Gastroesophageal sphincter (tissue), 4 donors: ENCODE measurements at regions not wholly inside any gene's neighbourhood (a gene's known extent, or its start where the extent isn't known, plus 50 kb on each side); places are given as distances from the start of the nearest gene placed in this dataset.

ENCODE experiments used
- ATAC-seq: fragments of 150-250 bp; one replicate; pipeline ENCODE4 v1.9.1; 2016; ENCODE audit warnings: mild to moderate bottlenecking, moderate library complexity
- H3K27ac ChIP-seq, 4 donors: fragments of 200-600 bp; sonication (generic) in 3 of 4; 1 replicate in 3 of 4; 2 replicates in 1 of 4; pipeline ENCODE4 v1.5.1; 2016 to 2019
- H3K27me3 ChIP-seq: fragments of 200-600 bp; sonication (generic); one replicate; pipeline ENCODE4 v1.5.1; 2019
- H3K36me3 ChIP-seq, 2 donors: fragments of 200-600 bp; sonication (generic); one replicate each; pipeline ENCODE4 v1.5.1; 2019; ENCODE audit warnings: control low read depth in 1 of 2
- H3K4me1 ChIP-seq, 3 donors: fragments of 200-600 bp; sonication (generic); 1 replicate in 2 of 3; 2 replicates in 1 of 3; pipeline ENCODE4 v1.5.1; 2016 to 2019; ENCODE audit warnings: control low read depth in 2 of 3
- H3K4me3 ChIP-seq, 2 donors: fragments of 200-600 bp; sonication (generic); one replicate each; pipeline ENCODE4 v1.5.1; 2019; ENCODE audit warnings: mild to moderate bottlenecking in 1 of 2, moderate library complexity in 1 of 2
- H3K9me3 ChIP-seq, 3 donors: fragments of 200-600 bp; sonication (generic); one replicate each; pipeline ENCODE4 v1.5.1; 2017 to 2019; ENCODE audit warnings: control low read depth in 2 of 3
- EP300 ChIP-seq: sonication (generic); formaldehyde crosslinking; IDR thresholded peaks from one replicate; pipeline ENCODE4 v1.6.1; 2017; ENCODE audit warnings: antibody characterized with exemption, mild to moderate bottlenecking
- POLR2A ChIP-seq, 2 donors: fragments of 450-650 bp; IDR thresholded peaks; one replicate each; pipeline ENCODE4 v1.6.1; 2017; ENCODE audit warnings: antibody characterized with exemption in 2 of 2, mild to moderate bottlenecking in 2 of 2, moderate library complexity in 1 of 2
- POLR2AphosphoS5 ChIP-seq: sonication (generic); formaldehyde crosslinking; IDR thresholded peaks from one replicate; pipeline ENCODE4 v1.6.1; 2017; ENCODE audit warnings: antibody characterized with exemption
- WGBS, 2 donors: methylation state at CpG; one replicate each; pipeline ENCODE4 v1.1.5; 2018; ENCODE audit warnings: low coverage in 1 of 2; 5-methylcytosine and 5-hydroxymethylcytosine counted together
- TF ChIP-seq, protein P1 (sequence below), 4 experiments: fragments of 200-600 bp in 2 of 4; fragments of 450-650 bp in 2 of 4; sonication (generic) in 1 of 4; IDR thresholded peaks; one replicate each; pipeline ENCODE4 v1.5.1; 2017 to 2019; ENCODE audit warnings: antibody characterized with exemption in 4 of 4, mild to moderate bottlenecking in 2 of 4, moderate library complexity in 2 of 4

- Histone ChIP-seq H3K27me3 (no peaks in the 10 kb centered on the region), H3K27ac (no peak overlapping the region), H3K36me3 (no peaks in the 10 kb centered on the region), H3K4me3 (no peak overlapping the region), H3K9me3 (peaks cover 0 to 19% (median 0%) of the 10 kb centered on the region in 3 donors), H3K4me1 (no peaks in the 10 kb centered on the region)
- no peak for ATAC-seq
- WGBS, 2 donors: 82 to 87% methylated on average over 3 of the region's 3 CpGs
- TF ChIP-seq, protein P1, sequence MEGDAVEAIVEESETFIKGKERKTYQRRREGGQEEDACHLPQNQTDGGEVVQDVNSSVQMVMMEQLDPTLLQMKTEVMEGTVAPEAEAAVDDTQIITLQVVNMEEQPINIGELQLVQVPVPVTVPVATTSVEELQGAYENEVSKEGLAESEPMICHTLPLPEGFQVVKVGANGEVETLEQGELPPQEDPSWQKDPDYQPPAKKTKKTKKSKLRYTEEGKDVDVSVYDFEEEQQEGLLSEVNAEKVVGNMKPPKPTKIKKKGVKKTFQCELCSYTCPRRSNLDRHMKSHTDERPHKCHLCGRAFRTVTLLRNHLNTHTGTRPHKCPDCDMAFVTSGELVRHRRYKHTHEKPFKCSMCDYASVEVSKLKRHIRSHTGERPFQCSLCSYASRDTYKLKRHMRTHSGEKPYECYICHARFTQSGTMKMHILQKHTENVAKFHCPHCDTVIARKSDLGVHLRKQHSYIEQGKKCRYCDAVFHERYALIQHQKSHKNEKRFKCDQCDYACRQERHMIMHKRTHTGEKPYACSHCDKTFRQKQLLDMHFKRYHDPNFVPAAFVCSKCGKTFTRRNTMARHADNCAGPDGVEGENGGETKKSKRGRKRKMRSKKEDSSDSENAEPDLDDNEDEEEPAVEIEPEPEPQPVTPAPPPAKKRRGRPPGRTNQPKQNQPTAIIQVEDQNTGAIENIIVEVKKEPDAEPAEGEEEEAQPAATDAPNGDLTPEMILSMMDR (IDR thresholded peaks at IDR 0.05): no peak
- TF ChIP-seq POLR2AphosphoS5 (no peak), POLR2A (IDR thresholded peaks at IDR 0.05) (no peak), EP300 (no peak)
Observed at GRCh38 chr15:100808691-100809090, 70.9 kb upstream of the ALDH1A3 start.

DNA sequence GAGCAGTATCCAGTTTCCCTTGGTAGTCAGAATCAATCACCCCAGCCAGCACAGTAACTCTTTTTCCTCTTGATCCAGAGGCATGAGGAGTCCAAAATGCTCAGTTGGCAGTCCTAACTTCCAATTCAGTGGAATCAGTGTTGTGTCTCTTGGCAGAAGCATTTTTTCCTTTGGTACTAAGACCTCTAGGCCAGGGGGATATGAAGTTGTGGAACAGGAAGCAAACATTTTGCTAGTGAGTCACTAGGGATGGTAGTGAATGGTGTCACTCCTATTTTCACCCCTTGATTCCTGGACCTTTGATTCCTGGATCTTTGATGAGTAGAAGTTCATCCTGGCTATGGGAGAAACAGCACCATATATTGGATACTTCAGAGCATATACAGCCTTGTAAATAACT, 70.5 kb upstream of the ALDH1A3 start:
- no peak overlapping the region for H3K4me3 ChIP-seq
- no peak for ATAC-seq

DNA sequence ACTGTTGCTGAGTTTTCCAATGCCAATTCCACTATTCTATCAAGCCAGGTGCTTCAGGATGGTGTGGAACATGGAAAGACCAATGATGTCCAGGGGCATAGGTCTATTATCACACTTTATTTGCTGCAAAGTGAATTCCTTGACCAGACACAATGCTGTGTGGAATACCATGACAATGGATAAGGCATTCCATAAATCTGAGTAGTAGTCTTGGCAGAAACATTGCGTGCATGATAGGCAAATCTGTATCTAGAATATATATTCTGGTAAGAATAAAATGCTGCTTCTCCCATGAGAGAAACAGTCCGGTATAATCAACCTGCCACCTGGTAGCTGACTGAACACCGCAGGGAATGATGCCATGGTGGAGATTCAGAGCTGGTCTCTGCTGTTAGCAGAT, 70.0 kb upstream of the ALDH1A3 start:
- peaks cover 0 to 28% (median 0%) of the 10 kb centered on the region in 3 donors for H3K9me3 ChIP-seq
- ATAC-seq: no peak
- no peak overlapping the region for H3K4me3 ChIP-seq
- H3K27ac ChIP-seq: no peak overlapping the region
- no peaks in the 10 kb centered on the region for H3K4me1 ChIP-seq
- no peaks in the 10 kb centered on the region for H3K27me3 ChIP-seq
- TF ChIP-seq, protein P1 (IDR thresholded peaks at IDR 0.05): no peak
- TF ChIP-seq EP300: no peak
- TF ChIP-seq POLR2A (IDR thresholded peaks at IDR 0.05): no peak
- WGBS, 2 donors: 93 to 100% methylated on average over 3 of the region's 3 CpGs
- no peaks in the 10 kb centered on the region for H3K36me3 ChIP-seq

More for the DNA sequence above, 70.5 kb upstream of the ALDH1A3 start:
- no peak for TF ChIP-seq EP300
- TF ChIP-seq, protein P1 (IDR thresholded peaks at IDR 0.05): no peak
- no peak for TF ChIP-seq POLR2AphosphoS5
- no peak for TF ChIP-seq POLR2A (IDR thresholded peaks at IDR 0.05)
- no peak overlapping the region for H3K27ac ChIP-seq
- H3K36me3 ChIP-seq: no peaks in the 10 kb centered on the region
- H3K4me1 ChIP-seq: no peaks in the 10 kb centered on the region
- peaks cover 0 to 23% (median 0%) of the 10 kb centered on the region in 3 donors for H3K9me3 ChIP-seq
- H3K27me3 ChIP-seq: no peaks in the 10 kb centered on the region

GRCh38 chr15:100810229-100810628, 69.4 kb upstream of the ALDH1A3 start:
- Histone ChIP-seq H3K27ac (no peak overlapping the region), H3K27me3 (no peaks in the 10 kb centered on the region), H3K4me1 (no peaks in the 10 kb centered on the region), H3K36me3 (no peaks in the 10 kb centered on the region), H3K4me3 (no peak overlapping the region), H3K9me3 (peaks cover 0 to 34% (median 0%) of the 10 kb centered on the region in 3 donors)
- TF ChIP-seq, protein P1 (IDR thresholded peaks at IDR 0.05): no peak
- TF ChIP-seq EP300 (no peak), POLR2A (IDR thresholded peaks at IDR 0.05) (no peak), POLR2AphosphoS5 (no peak)
- no peak for ATAC-seq
- WGBS, 2 donors: 100% methylated on average over 2 of the region's 2 CpGs

DNA sequence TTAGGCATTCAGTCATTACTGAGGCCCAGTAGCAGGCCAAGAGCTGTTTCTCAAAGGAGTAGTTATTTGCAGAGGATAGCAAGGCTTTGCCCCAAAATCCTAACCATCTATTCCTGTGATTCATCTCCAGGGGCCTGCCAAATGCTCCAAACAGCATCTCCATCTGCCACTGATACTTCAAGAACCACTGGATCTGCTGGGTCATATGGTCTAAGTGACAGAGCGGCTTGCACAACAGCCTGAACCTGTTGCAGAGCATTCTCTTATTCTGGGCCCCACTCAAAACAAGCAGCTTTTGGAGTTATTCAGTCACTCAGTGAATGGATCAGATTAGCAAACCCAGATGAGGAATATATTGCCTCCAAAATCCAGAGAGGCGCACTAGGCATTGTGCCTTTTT, 68.8 kb upstream of the ALDH1A3 start:
- peaks cover 0 to 38% (median 0%) of the 10 kb centered on the region in 3 donors for H3K9me3 ChIP-seq
- TF ChIP-seq POLR2AphosphoS5: no peak
- TF ChIP-seq, protein P1 (IDR thresholded peaks at IDR 0.05): no peak
- no peak for TF ChIP-seq EP300
- no peak for TF ChIP-seq POLR2A (IDR thresholded peaks at IDR 0.05)
- WGBS, 2 donors: 92 to 100% methylated on average over 1 of the region's 2 CpGs
- no peak overlapping the region for H3K27ac ChIP-seq
- H3K4me1 ChIP-seq: no peaks in the 10 kb centered on the region
- no peak for ATAC-seq
- H3K4me3 ChIP-seq: no peak overlapping the region
- no peaks in the 10 kb centered on the region for H3K36me3 ChIP-seq
- H3K27me3 ChIP-seq: no peaks in the 10 kb centered on the region
